ENCODE measurements at regions not wholly inside any gene's neighbourhood (a gene's known extent, or its start where the extent isn't known, plus 50 kb on each side); places are given as distances from the start of the nearest gene placed in this dataset.
A peak's percentile ranks its signal among the peaks of the same experiment; 100 is the strongest.

- no peaks in the 10 kb centered on the region for H3K36me3 Mint-ChIP-seq
- H3K27ac Mint-ChIP-seq, result no peak overlapping the region
- no peak for ATAC-seq (ENCODE audit: low read depth in 2 of 2)
- DNase-seq, result no peak
- H3K27me3 Mint-ChIP-seq, result peaks cover 25 to 41% (median 31%) of the 10 kb centered on the region in 3 donors
- no peak overlapping the region for H3K4me3 Mint-ChIP-seq
- peaks cover 0 to 2% (median 0%) of the 10 kb centered on the region in 7 donors for H3K9me3 Mint-ChIP-seq
- H3K4me1 Mint-ChIP-seq, result no peaks in the 10 kb centered on the region
These were observed 117.8 kb upstream of the GNAO1 start for GRCh38 chr16:56073508-56073907.

DNA sequence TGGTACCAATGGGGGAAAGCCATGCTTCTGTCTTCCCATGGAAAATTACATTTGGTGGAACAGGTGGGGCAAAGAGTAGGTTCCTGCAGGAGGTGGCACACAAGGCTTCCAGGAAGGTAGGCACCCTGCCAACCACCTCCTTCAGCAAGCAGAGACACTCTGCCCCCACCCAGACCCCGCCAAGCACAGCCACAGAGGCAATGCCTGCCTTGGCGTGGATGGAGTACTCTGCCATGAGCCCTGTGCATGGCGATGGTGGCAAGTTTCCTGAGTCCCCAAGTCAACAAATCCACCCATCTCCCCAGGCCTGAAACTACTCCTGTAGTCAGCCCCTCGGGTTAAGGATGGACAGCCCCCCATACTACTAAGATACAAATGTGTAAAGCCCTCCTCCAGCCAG is 119.2 kb upstream of the GNAO1 start:
- no peak overlapping the region for H3K4me3 Mint-ChIP-seq
- H3K9me3 Mint-ChIP-seq, result peaks cover 0 to 2% (median 0%) of the 10 kb centered on the region in 7 donors
- ATAC-seq (ENCODE audit: low read depth in 2 of 2) (no peak), DNase-seq (no peak)
- H3K27ac Mint-ChIP-seq, result no peak overlapping the region
- no peaks in the 10 kb centered on the region for H3K4me1 Mint-ChIP-seq
- H3K36me3 Mint-ChIP-seq, result no peaks in the 10 kb centered on the region
- H3K27me3 Mint-ChIP-seq, result peaks cover 25 to 41% (median 31%) of the 10 kb centered on the region in 3 donors

DNA sequence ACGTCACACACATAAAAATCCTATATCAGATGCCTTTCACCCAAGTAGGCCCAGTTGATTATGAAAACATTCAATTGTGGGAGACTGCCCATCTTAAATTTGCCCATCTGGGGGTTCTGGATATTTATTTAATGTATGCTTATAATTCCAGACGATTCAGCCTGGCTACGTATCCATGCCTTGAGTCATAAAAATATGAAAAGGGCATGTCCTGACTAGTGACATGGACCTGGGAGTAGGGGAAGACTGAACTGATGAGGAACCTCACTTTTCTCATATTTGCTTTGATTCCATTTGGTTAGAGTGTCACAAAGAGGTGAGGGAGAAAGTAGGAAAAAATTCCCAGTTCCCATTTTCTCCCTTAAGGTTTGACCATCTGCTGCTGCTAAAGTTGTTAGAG is 122.5 kb upstream of the GNAO1 start:
- ATAC-seq (ENCODE audit: low read depth in 2 of 2) (no peak), DNase-seq (no peak)
- no peak overlapping the region for H3K27ac Mint-ChIP-seq
- peaks cover 24 to 35% (median 26%) of the 10 kb centered on the region in 3 donors for H3K27me3 Mint-ChIP-seq
- H3K36me3 Mint-ChIP-seq, result no peaks in the 10 kb centered on the region
- no peaks in the 10 kb centered on the region for H3K4me1 Mint-ChIP-seq
- no peaks in the 10 kb centered on the region for H3K9me3 Mint-ChIP-seq
- no peak overlapping the region for H3K4me3 Mint-ChIP-seq

GRCh38 chr16:56068314-56068713 is 123.0 kb upstream of the GNAO1 start:
- Mint-ChIP-seq H3K4me1 (no peaks in the 10 kb centered on the region), H3K36me3 (no peaks in the 10 kb centered on the region), H3K27me3 (peaks cover 21 to 31% (median 24%) of the 10 kb centered on the region in 3 donors), H3K27ac (no peak overlapping the region), H3K4me3 (no peak overlapping the region), H3K9me3 (no peaks in the 10 kb centered on the region)
- ATAC-seq (ENCODE audit: low read depth in 2 of 2) (no peak), DNase-seq (no peak)

DNA sequence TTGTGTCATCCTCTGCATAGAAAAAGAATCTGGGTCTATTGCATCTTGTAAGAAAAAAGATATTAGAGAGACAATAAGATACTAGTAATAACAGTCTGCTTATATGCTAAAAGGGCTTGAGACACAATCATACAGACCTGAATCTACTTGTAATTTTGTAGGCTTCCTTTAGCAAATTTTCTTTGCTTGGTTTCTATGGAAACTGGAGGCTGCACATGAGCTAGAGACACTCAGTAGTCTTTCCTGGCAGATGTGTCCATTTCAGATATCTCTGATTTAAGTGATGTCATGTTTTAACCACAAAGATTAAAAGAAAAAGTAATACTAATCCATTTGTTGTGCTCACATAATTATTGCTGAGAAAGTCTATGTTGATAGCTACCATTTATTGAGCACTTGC is 123.9 kb upstream of the GNAO1 start:
- no peak overlapping the region for H3K4me3 Mint-ChIP-seq
- no peak overlapping the region for H3K27ac Mint-ChIP-seq
- no peaks in the 10 kb centered on the region for H3K4me1 Mint-ChIP-seq
- H3K27me3 Mint-ChIP-seq, result peaks cover 18 to 24% (median 22%) of the 10 kb centered on the region in 3 donors
- no peaks in the 10 kb centered on the region for H3K36me3 Mint-ChIP-seq
- ATAC-seq (ENCODE audit: low read depth in 2 of 2) (no peak), DNase-seq (no peak)
- no peaks in the 10 kb centered on the region for H3K9me3 Mint-ChIP-seq

GRCh38 chr16:56066617-56067016 is 124.7 kb upstream of the GNAO1 start:
- ATAC-seq (ENCODE audit: low read depth in 2 of 2) (no peak), DNase-seq (no peak)
- Mint-ChIP-seq H3K4me3 (no peak overlapping the region), H3K4me1 (no peaks in the 10 kb centered on the region), H3K36me3 (no peaks in the 10 kb centered on the region), H3K27me3 (peaks cover 14 to 19% (median 19%) of the 10 kb centered on the region in 3 donors), H3K9me3 (no peaks in the 10 kb centered on the region), H3K27ac (no peak overlapping the region)

DNA sequence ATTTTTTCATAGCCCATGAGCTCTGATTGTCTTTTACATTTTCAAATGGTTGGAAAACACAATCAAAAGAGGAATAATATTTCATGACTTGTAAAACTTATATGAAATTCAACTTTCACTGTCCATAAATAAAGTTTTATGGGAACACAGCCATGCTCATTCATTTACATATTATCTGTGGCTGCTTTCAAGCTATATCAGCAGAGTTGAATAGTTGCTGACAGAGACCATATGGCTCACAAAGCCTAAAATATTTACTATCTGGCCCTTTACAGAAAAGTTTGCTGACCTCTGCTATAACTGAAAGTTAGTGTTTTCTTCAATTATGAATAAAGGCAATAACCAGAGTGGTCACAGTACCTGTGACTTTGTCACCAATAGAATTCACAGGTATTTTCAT is 128.2 kb upstream of the GNAO1 start:
- no peak overlapping the region for H3K27ac Mint-ChIP-seq
- no peaks in the 10 kb centered on the region for H3K9me3 Mint-ChIP-seq
- H3K4me1 Mint-ChIP-seq, result no peaks in the 10 kb centered on the region
- DNase-seq, result no peak
- H3K27me3 Mint-ChIP-seq, result peaks cover 10 to 20% (median 13%) of the 10 kb centered on the region in 3 donors
- no peaks in the 10 kb centered on the region for H3K36me3 Mint-ChIP-seq
- no peak overlapping the region for H3K4me3 Mint-ChIP-seq
- no peak for ATAC-seq (ENCODE audit: low read depth in 2 of 2)

GRCh38 chr16:56057151-56057550 is 134.1 kb upstream of the GNAO1 start:
- no peaks in the 10 kb centered on the region for H3K9me3 Mint-ChIP-seq
- no peak for ATAC-seq (ENCODE audit: low read depth in 2 of 2)

DNA sequence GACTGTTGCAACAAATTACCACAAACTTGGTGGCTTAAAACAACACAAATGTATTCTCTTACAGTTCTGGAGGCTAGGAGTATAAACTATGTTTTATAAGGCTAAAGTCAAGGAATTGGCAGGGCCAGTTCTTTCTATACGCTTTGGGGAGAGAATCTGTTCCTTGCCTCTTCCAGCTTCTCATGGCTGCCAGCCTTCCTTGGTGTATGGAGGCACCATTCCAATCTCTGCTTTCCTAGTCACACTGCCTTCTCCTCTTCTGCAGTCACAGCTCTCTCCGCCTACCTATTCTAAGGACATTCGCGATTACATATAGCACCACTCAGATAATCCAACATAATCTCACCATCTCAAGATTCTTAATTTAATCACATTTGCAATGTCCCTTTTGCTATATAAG is 140.4 kb upstream of the GNAO1 start:
- H3K4me3 Mint-ChIP-seq, result no peak overlapping the region
- H3K36me3 Mint-ChIP-seq, result no peaks in the 10 kb centered on the region
- H3K27ac Mint-ChIP-seq, result peak overlapping the region in 1 of 6 donors; percentile 19
- peaks cover 0 to 2% (median 0%) of the 10 kb centered on the region in 7 donors for H3K9me3 Mint-ChIP-seq
- H3K4me1 Mint-ChIP-seq, result peaks cover 5 to 22% (median 12%) of the 10 kb centered on the region in 3 donors
- ATAC-seq (ENCODE audit: low read depth in 2 of 2) (no peak), DNase-seq (no peak)
- peaks cover 12 to 24% (median 21%) of the 10 kb centered on the region in 3 donors for H3K27me3 Mint-ChIP-seq

More at GRCh38 chr16:56057151-56057550, 134.1 kb upstream of the GNAO1 start:
- no peak for DNase-seq
- H3K27ac Mint-ChIP-seq, result no peak overlapping the region
- no peaks in the 10 kb centered on the region for H3K4me1 Mint-ChIP-seq
- H3K4me3 Mint-ChIP-seq, result no peak overlapping the region
- no peaks in the 10 kb centered on the region for H3K36me3 Mint-ChIP-seq
- H3K27me3 Mint-ChIP-seq, result peaks cover 20 to 30% (median 23%) of the 10 kb centered on the region in 3 donors

GRCh38 chr16:56048425-56049105 is 142.7 kb upstream of the GNAO1 start:
- Mint-ChIP-seq H3K36me3 (no peaks in the 10 kb centered on the region), H3K4me3 (peak overlapping the region in 3 of 8 donors; percentile 22 to 41 (median 37)), H3K27me3 (peaks cover 11 to 20% (median 18%) of the 10 kb centered on the region in 3 donors), H3K9me3 (peaks cover 0 to 2% (median 0%) of the 10 kb centered on the region in 7 donors), H3K27ac (peak overlapping the region in 4 of 6 donors; percentile 40 to 72 (median 48)), H3K4me1 (peaks cover 5 to 22% (median 12%) of the 10 kb centered on the region in 3 donors)
- DNase-seq (peak; percentile 49), ATAC-seq (ENCODE audit: low read depth in 2 of 2) (peak; percentile 92 to 97)

DNA sequence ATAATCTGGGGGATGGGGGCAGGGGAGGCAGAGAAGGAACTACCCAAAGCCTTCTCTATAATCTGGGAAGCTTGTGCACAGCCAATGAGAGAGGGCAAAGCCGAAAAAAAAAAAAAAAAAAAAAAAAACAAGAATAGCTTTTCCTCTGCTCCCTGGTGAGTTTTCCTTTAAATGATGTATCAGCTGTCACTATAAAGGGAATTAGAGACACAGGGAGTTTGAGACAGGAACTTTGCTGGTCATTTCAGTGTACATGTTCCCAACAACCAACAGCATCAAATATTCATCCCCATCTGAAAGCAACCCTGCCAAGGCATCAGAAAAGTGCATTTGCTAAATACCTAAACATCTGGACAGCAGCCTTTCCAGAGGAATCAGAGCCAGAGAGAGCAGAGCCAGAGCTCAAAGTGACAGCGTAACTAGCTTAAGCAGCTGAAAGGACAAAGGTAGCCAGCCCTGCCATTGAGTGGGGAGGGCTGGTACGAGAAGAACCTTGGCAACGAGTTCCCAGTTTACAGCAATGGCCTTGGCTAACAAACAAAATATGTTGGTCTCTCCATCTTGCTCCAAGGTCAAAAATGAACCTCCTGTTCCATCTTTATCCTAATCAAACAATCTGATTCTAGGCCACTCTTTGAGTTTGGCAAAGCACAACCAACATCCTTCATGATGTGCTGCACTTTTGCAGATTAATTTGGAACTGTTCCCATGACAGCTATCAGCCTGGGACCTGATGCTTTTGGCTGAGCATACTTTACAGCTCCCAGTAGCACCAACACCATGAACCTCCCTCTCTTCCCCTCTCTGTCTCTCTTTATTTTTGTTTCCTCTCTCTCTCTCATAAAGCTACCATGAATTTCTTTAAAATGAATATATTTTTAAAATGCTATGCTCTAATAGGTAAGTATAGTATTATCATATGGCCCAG is 143.7 kb upstream of the GNAO1 start:
- H3K9me3 Mint-ChIP-seq, result peaks cover 0 to 2% (median 0%) of the 10 kb centered on the region in 7 donors

GRCh38 chr16:56042416-56042815 is 148.9 kb upstream of the GNAO1 start:
- DNase-seq (no peak), ATAC-seq (ENCODE audit: low read depth in 2 of 2) (no peak)
- Mint-ChIP-seq H3K4me3 (peak overlapping the region in 1 of 8 donors; percentile 62), H3K36me3 (peaks cover 0 to 8% of the 10 kb centered on the region in 2 donors), H3K27ac (no peak overlapping the region), H3K9me3 (peaks cover 0 to 16% (median 8%) of the 10 kb centered on the region in 7 donors), H3K4me1 (peaks cover 0 to 2% (median 0%) of the 10 kb centered on the region in 3 donors), H3K27me3 (peaks cover 19 to 26% (median 22%) of the 10 kb centered on the region in 3 donors)

More for the DNA sequence above, 143.7 kb upstream of the GNAO1 start:
- Mint-ChIP-seq H3K27me3 (peaks cover 14 to 21% (median 15%) of the 10 kb centered on the region in 3 donors), H3K27ac (no peak overlapping the region), H3K4me3 (no peak overlapping the region), H3K4me1 (peaks cover 5 to 22% (median 12%) of the 10 kb centered on the region in 3 donors), H3K36me3 (no peaks in the 10 kb centered on the region)
- ATAC-seq (ENCODE audit: low read depth in 2 of 2), result no peak
- no peak for DNase-seq

GRCh38 chr16:56041556-56042140 is 149.6 kb upstream of the GNAO1 start:
- Mint-ChIP-seq H3K4me3 (peak overlapping the region in 1 of 8 donors; percentile 52), H3K4me1 (no peaks in the 10 kb centered on the region), H3K27me3 (peaks cover 19 to 29% (median 26%) of the 10 kb centered on the region in 3 donors), H3K27ac (no peak overlapping the region), H3K36me3 (peaks cover 0 to 15% of the 10 kb centered on the region in 2 donors), H3K9me3 (peaks cover 8 to 24% (median 15%) of the 10 kb centered on the region in 7 donors)
- DNase-seq, result no peak
- ATAC-seq (ENCODE audit: low read depth in 2 of 2), result no peak

Measured in naive B cell (primary cell).